Kidney (tissue), 13 donors: ENCODE measurements at regions not wholly inside any gene's neighbourhood (a gene's known extent, or its start where the extent isn't known, plus 50 kb on each side); places are given as distances from the start of the nearest gene placed in this dataset.

Experiments
- DNase-seq, 5 donors: peaks; one replicate each; pipeline ENCODE4 v3.0.0-alpha.2; 2013 to 2020
- FAIRE-seq: peaks from 2 replicates; lab custom pipeline; 2012; peaks lifted over from hg19 to GRCh38; lab: Jason Lieb, UNC
- H3K27ac ChIP-seq, 2 donors: one replicate each; pipeline ENCODE4 v1.7.0; 2013; ENCODE audit warnings: low read depth in 2 of 2, low read length in 2 of 2, inconsistent platforms in 1 of 2
- H3K27me3 ChIP-seq: one replicate; pipeline ENCODE4 v1.7.1; 2013; ENCODE audit warnings: low read length, inconsistent platforms; ENCODE audit not compliant: control insufficient read depth, insufficient read depth
- H3K36me3 ChIP-seq, 3 donors: one replicate each; pipeline versions ENCODE4 v1.7.0 to v1.7.1; 2013; ENCODE audit warnings: low read length in 3 of 3, control low read depth in 1 of 3, inconsistent platforms in 1 of 3; ENCODE audit not compliant: insufficient read depth in 3 of 3, control insufficient read depth in 2 of 3
- H3K4me1 ChIP-seq, 3 donors: one replicate each; pipeline versions ENCODE4 v1.7.0 to v1.7.1; 2013; ENCODE audit warnings: low read length in 3 of 3, inconsistent platforms in 1 of 3, low read depth in 1 of 3; ENCODE audit not compliant: control insufficient read depth in 2 of 3, insufficient read depth in 2 of 3
- H3K4me3 ChIP-seq, 3 donors: one replicate each; pipeline versions ENCODE4 v1.7.0 to v1.8.1; 2013; ENCODE audit warnings: low read length in 3 of 3, control low read depth in 1 of 3, inconsistent platforms in 1 of 3
- H3K9ac ChIP-seq, 3 donors: one replicate each; pipeline versions ENCODE4 v1.7.0 to v1.7.1; 2013; ENCODE audit warnings: low read length in 3 of 3, control low read depth in 1 of 3, inconsistent platforms in 1 of 3
- H3K9me3 ChIP-seq, 3 donors: one replicate each; pipeline versions ENCODE4 v1.7.0 to v1.7.1; 2013; ENCODE audit warnings: low read length in 3 of 3, control low read depth in 1 of 3, inconsistent platforms in 1 of 3; ENCODE audit not compliant: control insufficient read depth in 2 of 3, insufficient read depth in 1 of 3
- intact Hi-C: fragments of 100-400 bp; cut with DNase I; formaldehyde crosslinking; loops from one replicate; pipeline ENCODE4 v1.11.1; 2022
- TF ChIP-seq, protein P1 (sequence below): IDR thresholded peaks from 3 replicates; pipeline ENCODE4 v1.5.1; 2012; ENCODE audit warnings: mild to moderate bottlenecking, moderate library complexity, borderline replicate concordance; ENCODE audit not compliant: insufficient read depth; ENCODE audit errors: extremely low read depth
- donor health status: control.
- donor health status: control.
- donor health status: control.
- donor health status: control.
- donor health status: control.
- donor health status: DM: yes; HTN: yes; CAD: no.
- donor health status: Normal renal cell carcinoma (clear cell type).

DNA sequence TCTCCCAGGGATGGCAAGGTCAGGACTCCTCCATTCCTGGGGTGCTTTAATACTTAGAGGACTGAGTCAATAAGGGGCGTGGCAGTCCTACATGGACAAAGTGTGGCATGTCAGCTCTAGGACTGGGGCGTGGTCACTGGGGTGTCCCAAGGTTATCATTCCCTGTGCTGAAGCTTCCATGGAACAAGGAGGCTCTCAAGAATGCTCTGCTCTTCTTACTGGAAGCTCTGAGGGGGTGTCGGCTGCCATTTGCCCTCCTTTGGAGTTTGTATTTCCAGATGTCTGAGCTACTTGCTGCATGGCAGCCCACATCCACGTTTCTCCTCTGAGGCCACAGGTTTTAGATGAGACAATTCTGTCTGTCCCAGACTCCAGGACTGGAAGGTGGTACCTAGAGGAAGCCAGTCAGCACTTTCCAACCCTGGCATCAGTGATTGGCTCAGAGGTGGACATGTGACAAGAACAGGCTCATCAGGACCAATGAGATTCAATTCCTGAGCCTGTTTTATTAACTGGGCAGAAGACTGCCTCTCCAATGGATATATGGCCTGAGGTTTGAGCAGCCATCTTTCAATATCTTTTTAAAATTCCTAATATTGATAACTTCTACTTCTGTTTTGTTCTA is 128.9 kb upstream of the ARL4C start:
- TF ChIP-seq, protein P1, sequence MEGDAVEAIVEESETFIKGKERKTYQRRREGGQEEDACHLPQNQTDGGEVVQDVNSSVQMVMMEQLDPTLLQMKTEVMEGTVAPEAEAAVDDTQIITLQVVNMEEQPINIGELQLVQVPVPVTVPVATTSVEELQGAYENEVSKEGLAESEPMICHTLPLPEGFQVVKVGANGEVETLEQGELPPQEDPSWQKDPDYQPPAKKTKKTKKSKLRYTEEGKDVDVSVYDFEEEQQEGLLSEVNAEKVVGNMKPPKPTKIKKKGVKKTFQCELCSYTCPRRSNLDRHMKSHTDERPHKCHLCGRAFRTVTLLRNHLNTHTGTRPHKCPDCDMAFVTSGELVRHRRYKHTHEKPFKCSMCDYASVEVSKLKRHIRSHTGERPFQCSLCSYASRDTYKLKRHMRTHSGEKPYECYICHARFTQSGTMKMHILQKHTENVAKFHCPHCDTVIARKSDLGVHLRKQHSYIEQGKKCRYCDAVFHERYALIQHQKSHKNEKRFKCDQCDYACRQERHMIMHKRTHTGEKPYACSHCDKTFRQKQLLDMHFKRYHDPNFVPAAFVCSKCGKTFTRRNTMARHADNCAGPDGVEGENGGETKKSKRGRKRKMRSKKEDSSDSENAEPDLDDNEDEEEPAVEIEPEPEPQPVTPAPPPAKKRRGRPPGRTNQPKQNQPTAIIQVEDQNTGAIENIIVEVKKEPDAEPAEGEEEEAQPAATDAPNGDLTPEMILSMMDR: no peak
- no peak overlapping the region for H3K9ac ChIP-seq
- DNase-seq (no peak), FAIRE-seq (no peak)
- no peak overlapping the region for H3K4me3 ChIP-seq
- peaks cover 0 to 4% (median 1%) of the 10 kb centered on the region in 3 donors for H3K4me1 ChIP-seq
- H3K9me3 ChIP-seq: no peaks in the 10 kb centered on the region
- no peaks in the 10 kb centered on the region for H3K27me3 ChIP-seq
- H3K36me3 ChIP-seq: no peaks in the 10 kb centered on the region
- no peak overlapping the region for H3K27ac ChIP-seq
- intact Hi-C loops: no loop called here

DNA sequence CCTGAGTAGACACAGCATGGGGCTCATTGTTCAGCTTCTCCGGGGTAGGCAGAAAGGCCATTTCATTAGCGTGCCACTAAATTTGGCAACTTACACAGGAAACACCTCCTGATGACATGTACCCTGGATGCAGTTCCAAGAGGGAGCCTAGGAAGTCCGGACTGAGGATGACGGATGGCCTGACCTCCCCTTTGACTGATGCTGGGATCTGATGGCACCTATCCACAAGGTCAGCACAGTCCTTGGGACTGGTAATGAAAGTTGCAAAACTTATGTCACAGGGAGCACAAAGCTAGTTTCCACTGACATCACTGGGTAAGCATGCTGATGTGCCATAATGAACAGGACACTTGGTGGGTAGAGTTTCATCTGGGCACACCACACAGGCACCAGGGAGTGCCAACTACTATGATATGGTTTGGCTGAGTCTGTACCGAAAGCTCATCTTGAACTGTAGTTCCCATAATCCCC is 126.7 kb upstream of the ARL4C start:
- FAIRE-seq (no peak), DNase-seq (no peak)
- no peak overlapping the region for H3K27ac ChIP-seq
- no peak overlapping the region for H3K4me3 ChIP-seq
- no peaks in the 10 kb centered on the region for H3K36me3 ChIP-seq
- TF ChIP-seq, protein P1: no peak
- H3K9me3 ChIP-seq: no peaks in the 10 kb centered on the region
- peaks cover 0 to 4% (median 0%) of the 10 kb centered on the region in 3 donors for H3K4me1 ChIP-seq
- no peak overlapping the region for H3K9ac ChIP-seq
- intact Hi-C loops: no loop called here
- no peaks in the 10 kb centered on the region for H3K27me3 ChIP-seq

DNA sequence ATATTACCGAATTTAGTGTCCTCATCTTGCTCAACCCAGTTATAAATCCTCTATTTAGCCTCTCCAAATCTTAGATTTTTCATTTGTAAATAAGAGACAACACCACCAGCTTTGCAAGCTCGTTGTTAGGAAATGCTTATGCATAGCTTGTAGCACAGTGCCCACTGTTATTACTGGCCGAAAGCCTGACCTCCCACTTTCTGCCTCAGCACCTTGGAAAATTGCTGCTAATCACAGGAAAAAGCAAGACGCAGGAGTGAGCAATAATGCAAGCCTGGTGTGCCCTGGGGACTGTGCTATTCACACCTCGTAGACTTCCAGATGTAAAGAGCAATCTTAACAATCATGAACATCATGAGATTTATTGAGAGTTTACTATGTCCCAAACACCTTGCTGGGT is 124.2 kb upstream of the ARL4C start:
- FAIRE-seq (no peak), DNase-seq (no peak)
- Histone ChIP-seq H3K27ac (no peak overlapping the region), H3K4me1 (peaks cover 0 to 4% (median 0%) of the 10 kb centered on the region in 3 donors), H3K4me3 (no peak overlapping the region), H3K9ac (no peak overlapping the region), H3K9me3 (no peaks in the 10 kb centered on the region), H3K36me3 (no peaks in the 10 kb centered on the region), H3K27me3 (no peaks in the 10 kb centered on the region)
- intact Hi-C loops: no loop called here
- TF ChIP-seq, protein P1: no peak
